ENCODE measurements at regions not wholly inside any gene's neighbourhood (a gene's known extent, or its start where the extent isn't known, plus 50 kb on each side); places are given as distances from the start of the nearest gene placed in this dataset.
"Not testable (repeated sequence)": the region's sequence is repeated elsewhere in the genome, so short reads cannot be mapped to it uniquely, and the experiment has no call there.

DNA sequence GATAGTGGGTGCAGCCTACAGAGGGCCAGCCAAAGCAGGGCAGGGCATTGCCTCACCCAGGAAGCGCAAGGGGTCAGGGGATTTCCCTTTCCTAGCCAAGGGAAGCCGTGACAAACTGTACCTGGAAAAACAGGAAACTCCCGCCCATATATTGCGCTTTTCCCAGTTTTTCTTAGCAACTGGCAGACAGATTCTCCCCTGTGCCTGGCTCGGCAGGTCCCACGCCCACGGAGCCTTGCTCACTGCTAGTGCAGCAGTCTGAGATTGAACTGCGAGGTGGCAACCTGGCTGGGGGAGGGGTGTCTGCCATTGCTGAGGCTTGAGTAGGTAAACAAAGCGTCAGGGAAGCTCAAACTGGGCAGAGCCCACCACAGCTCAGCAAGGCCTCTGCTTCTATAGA is 212.4 kb downstream of the SDHAF3 start:
- TF ChIP-seq, protein P1, sequence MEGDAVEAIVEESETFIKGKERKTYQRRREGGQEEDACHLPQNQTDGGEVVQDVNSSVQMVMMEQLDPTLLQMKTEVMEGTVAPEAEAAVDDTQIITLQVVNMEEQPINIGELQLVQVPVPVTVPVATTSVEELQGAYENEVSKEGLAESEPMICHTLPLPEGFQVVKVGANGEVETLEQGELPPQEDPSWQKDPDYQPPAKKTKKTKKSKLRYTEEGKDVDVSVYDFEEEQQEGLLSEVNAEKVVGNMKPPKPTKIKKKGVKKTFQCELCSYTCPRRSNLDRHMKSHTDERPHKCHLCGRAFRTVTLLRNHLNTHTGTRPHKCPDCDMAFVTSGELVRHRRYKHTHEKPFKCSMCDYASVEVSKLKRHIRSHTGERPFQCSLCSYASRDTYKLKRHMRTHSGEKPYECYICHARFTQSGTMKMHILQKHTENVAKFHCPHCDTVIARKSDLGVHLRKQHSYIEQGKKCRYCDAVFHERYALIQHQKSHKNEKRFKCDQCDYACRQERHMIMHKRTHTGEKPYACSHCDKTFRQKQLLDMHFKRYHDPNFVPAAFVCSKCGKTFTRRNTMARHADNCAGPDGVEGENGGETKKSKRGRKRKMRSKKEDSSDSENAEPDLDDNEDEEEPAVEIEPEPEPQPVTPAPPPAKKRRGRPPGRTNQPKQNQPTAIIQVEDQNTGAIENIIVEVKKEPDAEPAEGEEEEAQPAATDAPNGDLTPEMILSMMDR (IDR thresholded peaks at IDR 0.05; ENCODE audit: low read length) = not testable (repeated sequence)
- TF ChIP-seq EZH2 (optimal IDR thresholded peaks at IDR 0.05; ENCODE audit: low read depth, low read length) = not testable (repeated sequence)

Measured in MM.1S (cell line).